Neuronal stem cell (in vitro differentiated cells): ENCODE measurements at regions not wholly inside any gene's neighbourhood (a gene's known extent, or its start where the extent isn't known, plus 50 kb on each side); places are given as distances from the start of the nearest gene placed in this dataset.

Experiments
- DNase-seq: peaks from one replicate; pipeline ENCODE4 v3.0.0-alpha.2; 2013; ENCODE audit warnings: low spot score
- H2AFZ ChIP-seq: one replicate; pipeline ENCODE4 v1.6.1; 2013; ENCODE audit warnings: mild to moderate bottlenecking, low read length, inconsistent platforms
- H2AK5ac ChIP-seq: 2 replicates; pipeline ENCODE4 v1.6.1; 2013; ENCODE audit warnings: low read depth, mild to moderate bottlenecking, inconsistent platforms, low read length, moderate library complexity, mixed read lengths
- H2BK120ac ChIP-seq: 2 replicates; pipeline ENCODE4 v1.6.1; 2013; ENCODE audit warnings: low read depth, mild to moderate bottlenecking, inconsistent platforms, low read length, moderate library complexity, mixed read lengths
- H2BK12ac ChIP-seq: one replicate; pipeline ENCODE4 v1.6.1; 2013; ENCODE audit warnings: low read length, inconsistent platforms
- H2BK15ac ChIP-seq: 2 replicates; pipeline ENCODE4 v1.6.1; 2013; ENCODE audit warnings: mild to moderate bottlenecking, low read length, inconsistent platforms, mixed read lengths
- H2BK5ac ChIP-seq: one replicate; pipeline ENCODE4 v1.6.1; 2013; ENCODE audit warnings: inconsistent platforms, mild to moderate bottlenecking, low read length, moderate library complexity
- H3K14ac ChIP-seq: one replicate; pipeline ENCODE4 v1.6.1; 2013; ENCODE audit warnings: low read length, inconsistent platforms
- H3K18ac ChIP-seq: 2 replicates; pipeline ENCODE4 v1.6.1; 2013; ENCODE audit warnings: low read length, inconsistent platforms
- H3K23ac ChIP-seq: 2 replicates; pipeline ENCODE4 v1.6.1; 2013; ENCODE audit warnings: low read depth, mild to moderate bottlenecking, mixed read lengths, low read length, inconsistent platforms; ENCODE audit not compliant: poor library complexity
- H3K27ac ChIP-seq: replicated peaks from 3 replicates; pipeline ENCODE4 v1.5.1; 2013; ENCODE audit warnings: low read length, inconsistent platforms
- H3K27me3 ChIP-seq, 3 experiments: 2 replicates each; pipeline ENCODE4 v1.6.1; 2013; ENCODE audit warnings: low read length in 3 of 3, mild to moderate bottlenecking in 2 of 3, inconsistent platforms in 1 of 3, low read depth in 1 of 3, mixed read lengths in 1 of 3, moderate library complexity in 1 of 3; ENCODE audit not compliant: control insufficient read depth in 3 of 3, insufficient read depth in 3 of 3
- H3K36me3 ChIP-seq, 2 donors: replicated peaks in 1 of 2; 2 replicates each; pipeline ENCODE4 v1.6.1; 2013; ENCODE audit warnings: low read length in 2 of 2; ENCODE audit not compliant: control insufficient read depth in 2 of 2, insufficient read depth in 2 of 2
- H3K4ac ChIP-seq: 2 replicates; pipeline ENCODE4 v1.6.1; 2013; ENCODE audit warnings: inconsistent platforms, mild to moderate bottlenecking, low read length, moderate library complexity
- H3K4me1 ChIP-seq, 2 donors: 1 replicate in 1 of 2; 2 replicates in 1 of 2; pipeline ENCODE4 v1.6.1; 2013; ENCODE audit warnings: low read length in 2 of 2, low read depth in 1 of 2; ENCODE audit not compliant: control insufficient read depth in 2 of 2, insufficient read depth in 1 of 2
- H3K4me2 ChIP-seq: one replicate; pipeline ENCODE4 v1.6.1; 2013; ENCODE audit warnings: mild to moderate bottlenecking, low read length, inconsistent platforms; ENCODE audit not compliant: insufficient read depth, poor library complexity, severe bottlenecking
- H3K4me3 ChIP-seq, 2 donors: 2 replicates each; pipeline ENCODE4 v1.5.1; 2013; ENCODE audit warnings: low read length in 2 of 2, mild to moderate bottlenecking in 2 of 2, inconsistent platforms in 1 of 2, moderate library complexity in 1 of 2
- H3K79me1 ChIP-seq: one replicate; pipeline ENCODE4 v1.6.1; 2013; ENCODE audit warnings: low read depth, mild to moderate bottlenecking, inconsistent platforms, low read length, moderate library complexity
- H3K9ac ChIP-seq: one replicate; pipeline ENCODE4 v1.6.1; 2013; ENCODE audit warnings: mild to moderate bottlenecking, low read depth, low read length, inconsistent platforms; ENCODE audit not compliant: poor library complexity
- H3K9me3 ChIP-seq, 2 donors: replicated peaks in 1 of 2; 2 replicates each; pipeline versions ENCODE3 to v1.6.1; 2013; ENCODE audit warnings: low read length in 2 of 2, mild to moderate bottlenecking in 2 of 2, inconsistent platforms in 1 of 2, low read depth in 1 of 2, mixed read lengths in 1 of 2, moderate library complexity in 1 of 2; ENCODE audit not compliant: control insufficient read depth in 2 of 2, insufficient read depth in 1 of 2
- H4K8ac ChIP-seq: one replicate; pipeline ENCODE4 v1.6.1; 2013; ENCODE audit warnings: low read depth, mild to moderate bottlenecking, inconsistent platforms, low read length, moderate library complexity
- H4K91ac ChIP-seq: one replicate; pipeline ENCODE4 v1.6.1; 2013; ENCODE audit warnings: low read length, low read depth, mild to moderate bottlenecking, inconsistent platforms; ENCODE audit not compliant: poor library complexity
- WGBS, 2 donors: extraction: QIAGEN DNeasy Blood & Tissue Kit; methylation state at CpG; one replicate each; pipeline ENCODE4 v1.1.7; 2013; ENCODE audit warnings: missing lambda C conversion rate in 2 of 2, mixed read lengths in 1 of 2; ENCODE audit not compliant: insufficient read length in 2 of 2, insufficient replicate concordance in 1 of 2; ENCODE audit errors: extremely low coverage in 2 of 2; 5-methylcytosine and 5-hydroxymethylcytosine counted together

DNA sequence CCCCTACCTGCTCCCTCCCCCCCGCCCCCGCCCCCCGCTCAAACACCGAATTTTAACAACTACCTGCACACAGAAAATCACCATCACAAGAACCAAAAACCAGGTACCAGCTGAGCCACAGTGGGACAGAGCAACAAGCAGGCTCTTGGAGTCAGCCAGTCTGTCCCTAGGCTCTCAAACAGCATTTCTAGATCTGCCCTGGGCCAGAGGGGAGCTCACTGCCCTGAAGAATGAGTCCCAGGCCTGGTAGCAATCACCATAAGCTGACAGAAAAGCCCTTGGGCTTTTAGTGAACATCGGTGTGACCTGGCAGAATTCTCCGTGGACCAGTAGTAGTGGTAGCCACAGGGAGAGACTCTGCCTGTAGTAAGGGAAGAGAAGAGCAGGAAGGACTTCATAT is 58.3 kb downstream of the C11orf87 start:
- no CpG with 5 or more reads among the region's 6 CpGs for WGBS, 2 donors
- H4K91ac ChIP-seq = no peak overlapping the region
- no peak overlapping the region for H3K14ac ChIP-seq
- H3K4me1 ChIP-seq = no peaks in the 10 kb centered on the region
- no peaks in the 10 kb centered on the region for H3K36me3 ChIP-seq
- H2AK5ac ChIP-seq = no peak overlapping the region
- no peaks in the 10 kb centered on the region for H3K27me3 ChIP-seq
- no peak overlapping the region for H3K4me3 ChIP-seq
- H3K4me2 ChIP-seq = no peak overlapping the region
- no peaks in the 10 kb centered on the region for H3K9me3 ChIP-seq
- no peak overlapping the region for H3K9ac ChIP-seq
- no peak overlapping the region for H2BK15ac ChIP-seq
- no peak overlapping the region for H3K27ac ChIP-seq
- no peak overlapping the region for H3K23ac ChIP-seq
- DNase-seq = no peak
- no peaks in the 10 kb centered on the region for H3K79me1 ChIP-seq
- no peak overlapping the region for H2AFZ ChIP-seq
- H2BK5ac ChIP-seq = no peak overlapping the region
- H2BK12ac ChIP-seq = no peak overlapping the region
- no peak overlapping the region for H3K4ac ChIP-seq
- H3K18ac ChIP-seq = no peak overlapping the region
- H4K8ac ChIP-seq = no peak overlapping the region
- H2BK120ac ChIP-seq = no peak overlapping the region

DNA sequence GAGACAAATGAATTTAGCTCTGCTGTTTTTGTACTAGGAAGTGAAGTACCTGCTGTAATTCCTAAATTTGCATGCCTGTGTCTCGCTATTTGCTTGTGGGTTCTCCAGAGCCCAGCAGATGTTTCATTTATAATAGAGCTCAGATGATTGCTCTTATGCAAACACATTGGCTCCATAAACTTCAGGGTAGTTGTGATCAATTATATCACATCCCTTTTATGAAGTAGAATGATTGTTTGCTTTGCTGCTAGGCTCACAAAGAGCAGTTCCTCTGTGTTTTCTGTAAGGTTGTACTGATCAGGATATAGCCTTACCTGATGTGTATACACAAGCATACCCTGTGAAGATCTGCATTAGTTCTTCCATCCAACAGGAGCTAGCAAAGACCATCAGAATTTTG is 64.1 kb downstream of the C11orf87 start:
- H3K9ac ChIP-seq = no peak overlapping the region
- H3K23ac ChIP-seq = no peak overlapping the region
- H3K27ac ChIP-seq = no peak overlapping the region
- H2BK5ac ChIP-seq = no peak overlapping the region
- H3K79me1 ChIP-seq = no peaks in the 10 kb centered on the region
- no peak overlapping the region for H3K4me2 ChIP-seq
- no peaks in the 10 kb centered on the region for H3K4me1 ChIP-seq
- no peaks in the 10 kb centered on the region for H3K9me3 ChIP-seq
- H2AFZ ChIP-seq = no peak overlapping the region
- no CpG with 5 or more reads among the region's 1 CpG for WGBS, 2 donors
- H3K36me3 ChIP-seq = no peaks in the 10 kb centered on the region
- DNase-seq = no peak
- H2BK15ac ChIP-seq = no peak overlapping the region
- H3K4me3 ChIP-seq = no peak overlapping the region
- H2AK5ac ChIP-seq = no peak overlapping the region
- H3K18ac ChIP-seq = no peak overlapping the region
- no peak overlapping the region for H3K14ac ChIP-seq
- no peaks in the 10 kb centered on the region for H3K27me3 ChIP-seq
- no peak overlapping the region for H4K8ac ChIP-seq
- H2BK12ac ChIP-seq = no peak overlapping the region
- no peak overlapping the region for H2BK120ac ChIP-seq
- no peak overlapping the region for H3K4ac ChIP-seq
- H4K91ac ChIP-seq = no peak overlapping the region

DNA sequence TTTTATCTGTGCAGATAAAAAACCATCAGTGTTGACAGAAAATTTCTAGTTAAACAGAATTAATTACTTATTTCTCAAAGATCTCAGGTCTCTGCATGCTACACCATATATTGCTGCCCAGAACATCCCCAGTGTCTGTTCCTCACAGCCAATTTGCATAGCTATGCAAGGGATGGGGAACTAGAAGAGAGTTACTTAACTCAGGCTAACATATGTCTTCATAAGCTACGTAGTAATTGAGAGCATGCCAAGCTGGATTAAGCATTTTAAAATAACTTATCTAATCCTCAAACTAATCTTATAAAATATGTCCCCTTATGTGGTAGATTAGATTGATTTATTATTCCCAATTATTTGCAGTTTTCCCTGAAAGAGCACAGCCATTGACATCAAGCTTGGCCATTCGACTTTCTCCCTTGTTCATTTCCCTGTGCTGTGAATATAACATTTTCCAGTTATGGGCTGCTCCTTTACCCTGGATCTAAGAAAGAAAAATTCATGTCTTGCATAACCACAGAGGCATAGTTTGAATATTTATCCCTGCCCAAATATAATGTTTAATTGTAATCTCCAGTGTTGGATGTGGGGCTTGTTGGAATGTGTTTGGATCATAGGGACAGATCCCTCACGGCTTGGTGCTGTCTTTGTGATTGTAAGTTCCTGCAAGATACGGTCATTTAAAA is 69.1 kb downstream of the C11orf87 start:
- H4K91ac ChIP-seq = no peak overlapping the region
- H3K23ac ChIP-seq = no peak overlapping the region
- no peak overlapping the region for H2AK5ac ChIP-seq
- H2BK15ac ChIP-seq = no peak overlapping the region
- no peak overlapping the region for H4K8ac ChIP-seq
- H3K4me3 ChIP-seq = no peak overlapping the region
- no peak overlapping the region for H3K14ac ChIP-seq
- no peak overlapping the region for H2BK12ac ChIP-seq
- no peaks in the 10 kb centered on the region for H3K36me3 ChIP-seq
- WGBS, 2 donors = no CpG with 5 or more reads among the region's 4 CpGs
- no peak overlapping the region for H2BK5ac ChIP-seq
- H3K9ac ChIP-seq = no peak overlapping the region
- no peaks in the 10 kb centered on the region for H3K27me3 ChIP-seq
- H3K4me1 ChIP-seq = no peaks in the 10 kb centered on the region
- H3K79me1 ChIP-seq = no peaks in the 10 kb centered on the region
- no peak for DNase-seq
- no peaks in the 10 kb centered on the region for H3K9me3 ChIP-seq
- no peak overlapping the region for H3K4me2 ChIP-seq
- no peak overlapping the region for H2BK120ac ChIP-seq
- no peak overlapping the region for H3K4ac ChIP-seq
- H2AFZ ChIP-seq = no peak overlapping the region
- H3K27ac ChIP-seq = no peak overlapping the region
- H3K18ac ChIP-seq = no peak overlapping the region

DNA sequence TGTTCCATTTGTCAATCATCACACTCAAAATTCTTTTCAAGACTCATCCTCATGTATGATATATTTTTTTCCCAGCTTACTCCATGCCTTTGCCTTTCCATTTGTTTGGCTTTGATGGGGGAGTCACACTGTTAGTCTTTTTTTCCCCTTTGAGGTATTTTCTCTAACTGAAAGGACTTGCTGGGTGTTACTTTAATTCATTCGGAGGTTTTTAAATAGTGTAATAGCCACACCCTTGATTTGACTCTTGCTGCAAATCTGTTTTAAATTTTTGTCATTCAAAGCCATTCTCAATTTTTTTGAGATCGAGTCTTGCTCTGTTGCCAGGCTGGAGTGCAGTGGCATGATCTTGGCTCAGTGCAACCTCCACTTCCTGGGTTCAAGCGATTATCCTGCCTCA is 84.1 kb downstream of the C11orf87 start:
- no peak overlapping the region for H2BK5ac ChIP-seq
- no CpG with 5 or more reads among the region's 3 CpGs for WGBS, 2 donors

More for the DNA sequence above, 84.1 kb downstream of the C11orf87 start:
- Histone ChIP-seq H3K4me2 (no peak overlapping the region), H3K27ac (no peak overlapping the region), H3K79me1 (no peaks in the 10 kb centered on the region), H3K36me3 (no peaks in the 10 kb centered on the region), H3K4ac (no peak overlapping the region), H4K8ac (no peak overlapping the region), H2BK120ac (no peak overlapping the region), H3K14ac (no peak overlapping the region), H3K18ac (no peak overlapping the region), H3K9ac (no peak overlapping the region), H2BK12ac (no peak overlapping the region), H2AK5ac (no peak overlapping the region), H3K4me1 (no peaks in the 10 kb centered on the region), H3K27me3 (no peaks in the 10 kb centered on the region), H3K9me3 (no peaks in the 10 kb centered on the region), H3K4me3 (no peak overlapping the region), H3K23ac (no peak overlapping the region), H2AFZ (no peak overlapping the region), H2BK15ac (no peak overlapping the region), H4K91ac (no peak overlapping the region)
- DNase-seq = no peak
